ENCODE measurements at regions not wholly inside any gene's neighbourhood (a gene's known extent, or its start where the extent isn't known, plus 50 kb on each side); places are given as distances from the start of the nearest gene placed in this dataset.

- no peak for TF ChIP-seq CTCF (IDR thresholded peaks at IDR 0.05)
- ATAC-seq: no peak
Measured at GRCh38 chr10:52703898-52704297, 68.7 kb downstream of the MBL2 start.

GRCh38 chr10:52706332-52707070 lies 66.1 kb downstream of the MBL2 start:
- Mint-ChIP-seq H3K4me1 (no peaks in the 10 kb centered on the region), H3K9me3 (peaks cover 0 to 2% of the 10 kb centered on the region in 2 donors), H3K4me3 (no peak overlapping the region), H3K36me3 (no peaks in the 10 kb centered on the region), H3K27me3 (ENCODE audit: low read depth in 2 of 2) (no peaks in the 10 kb centered on the region), H3K27ac (no peak overlapping the region)
- intact Hi-C loops (cut with micrococcal nuclease): no loop called here
- H3K36me3 ChIP-seq (ENCODE audit: control insufficient read depth, insufficient read depth, low read length): no peaks in the 10 kb centered on the region
- no peak overlapping the region for H3K27ac ChIP-seq (ENCODE audit: low read length)
- H3K4me1 ChIP-seq (ENCODE audit: control insufficient read depth, insufficient read depth, low read length): no peaks in the 10 kb centered on the region
- no peak for ATAC-seq
- no peak overlapping the region for H3K4me3 ChIP-seq (ENCODE audit: low read length)
- no peak for DNase-seq
- no peaks in the 10 kb centered on the region for H3K9me3 ChIP-seq (ENCODE audit: control insufficient read depth, insufficient read depth, low read length)
- 86% methylated on average over 4 of the region's 4 CpGs for WGBS (ENCODE audit: insufficient coverage)
- H3K27me3 ChIP-seq (ENCODE audit: control insufficient read depth, insufficient read depth, low read length): no peaks in the 10 kb centered on the region
- no peak for TF ChIP-seq CTCF (IDR thresholded peaks at IDR 0.05)

More at GRCh38 chr10:52703898-52704297, 68.7 kb downstream of the MBL2 start:
- Mint-ChIP-seq H3K4me3 (no peak overlapping the region), H3K36me3 (no peaks in the 10 kb centered on the region), H3K27me3 (ENCODE audit: low read depth in 2 of 2) (no peaks in the 10 kb centered on the region), H3K27ac (no peak overlapping the region), H3K9me3 (peaks cover 0 to 2% of the 10 kb centered on the region in 2 donors), H3K4me1 (no peaks in the 10 kb centered on the region)
- DNase-seq: no peak
- 60% methylated on average over 1 of the region's 4 CpGs for WGBS (ENCODE audit: insufficient coverage)
- H3K36me3 ChIP-seq (ENCODE audit: control insufficient read depth, insufficient read depth, low read length): no peaks in the 10 kb centered on the region
- no peak overlapping the region for H3K4me3 ChIP-seq (ENCODE audit: low read length)
- H3K27me3 ChIP-seq (ENCODE audit: control insufficient read depth, insufficient read depth, low read length): no peaks in the 10 kb centered on the region
- intact Hi-C loops (cut with micrococcal nuclease): no loop called here
- no peaks in the 10 kb centered on the region for H3K4me1 ChIP-seq (ENCODE audit: control insufficient read depth, insufficient read depth, low read length)
- no peak overlapping the region for H3K27ac ChIP-seq (ENCODE audit: low read length)
- H3K9me3 ChIP-seq (ENCODE audit: control insufficient read depth, insufficient read depth, low read length): no peaks in the 10 kb centered on the region

Measured in natural killer cell (primary cell).